Mesodermal cell (in vitro differentiated cells): ENCODE measurements at regions not wholly inside any gene's neighbourhood (a gene's known extent, or its start where the extent isn't known, plus 50 kb on each side); places are given as distances from the start of the nearest gene placed in this dataset.
"Not testable (repeated sequence)": the region's sequence is repeated elsewhere in the genome, so short reads cannot be mapped to it uniquely, and the experiment has no call there.

Experiments
- H3K27ac ChIP-seq: 2 replicates; pipeline ENCODE4 v1.7.0; 2013; ENCODE audit warnings: mild to moderate bottlenecking, low read depth, low read length, moderate library complexity; ENCODE audit not compliant: severe bottlenecking
- H3K36me3 ChIP-seq: 2 replicates; pipeline ENCODE4 v1.7.1; 2013; ENCODE audit warnings: mild to moderate bottlenecking, low read length, moderate library complexity; ENCODE audit not compliant: control insufficient read depth, insufficient read depth
- H3K4me1 ChIP-seq: one replicate; pipeline ENCODE4 v1.7.1; 2013; ENCODE audit warnings: mild to moderate bottlenecking, low read length; ENCODE audit not compliant: insufficient read depth, control insufficient read depth, poor library complexity, severe bottlenecking
- H3K4me3 ChIP-seq: 2 replicates; pipeline ENCODE4 v1.7.0; 2013; ENCODE audit warnings: low read length, control low read depth, mild to moderate bottlenecking; ENCODE audit not compliant: insufficient read depth, poor library complexity, severe bottlenecking; ENCODE audit errors: extremely low read depth
- H3K9me3 ChIP-seq: 2 replicates; pipeline ENCODE4 v1.7.1; 2013; ENCODE audit warnings: mild to moderate bottlenecking, low read length, moderate library complexity; ENCODE audit not compliant: control insufficient read depth
- WGBS, 2 experiments: methylation state at CpG; one replicate each; pipeline ENCODE4 v1.1.5; 2013; ENCODE audit warnings: missing lambda C conversion rate in 2 of 2; ENCODE audit not compliant: insufficient coverage in 2 of 2; 5-methylcytosine and 5-hydroxymethylcytosine counted together

DNA sequence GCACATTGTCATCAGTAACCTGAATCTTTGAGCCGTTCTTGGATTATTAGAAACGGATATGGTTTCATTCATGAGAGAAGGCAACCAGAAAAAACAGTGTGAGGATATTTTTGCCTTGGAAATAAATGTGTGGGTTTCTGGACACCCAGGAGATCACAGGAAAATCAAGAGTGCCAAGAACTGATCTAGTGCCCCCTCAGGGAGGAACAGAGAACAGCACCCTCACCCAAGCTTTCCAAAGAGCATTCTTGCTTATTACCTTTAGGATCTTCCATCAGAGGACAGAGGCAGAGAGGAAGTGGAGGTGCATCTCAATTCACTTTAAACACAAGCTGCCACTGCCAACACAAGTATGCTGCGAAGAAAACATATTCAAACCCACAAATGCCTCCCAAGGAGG lies 851.5 kb upstream of the COBL start:
- no peaks in the 10 kb centered on the region for H3K9me3 ChIP-seq
- no peak overlapping the region for H3K4me3 ChIP-seq
- no peaks in the 10 kb centered on the region for H3K36me3 ChIP-seq
- 83 to 87% methylated on average over 2 of the region's 3 CpGs for WGBS, 2 experiments
- no peaks in the 10 kb centered on the region for H3K4me1 ChIP-seq
- H3K27ac ChIP-seq, result no peak overlapping the region

DNA sequence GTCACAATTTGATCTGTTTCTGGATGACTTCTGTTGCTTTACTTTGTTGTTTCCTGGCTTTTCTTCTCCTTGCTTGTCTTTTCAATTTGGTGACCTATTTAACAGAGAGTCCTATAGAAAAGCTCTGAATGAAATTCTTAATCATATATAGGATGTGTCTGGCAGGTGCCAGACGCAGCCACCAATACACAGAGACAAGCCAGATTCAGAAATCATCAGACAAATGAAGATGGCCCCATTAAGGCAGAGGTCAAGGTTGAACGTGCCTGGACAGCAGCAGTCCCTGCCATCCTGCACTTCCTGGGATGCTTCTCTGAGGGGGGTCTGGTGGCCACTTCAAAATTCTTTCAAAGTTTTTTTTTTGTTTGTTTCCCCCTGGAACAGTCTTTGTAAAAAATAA lies 846.7 kb upstream of the COBL start:
- Histone ChIP-seq H3K27ac (no peak overlapping the region), H3K36me3 (no peaks in the 10 kb centered on the region), H3K4me1 (no peaks in the 10 kb centered on the region), H3K4me3 (no peak overlapping the region), H3K9me3 (no peaks in the 10 kb centered on the region)
- WGBS, 2 experiments, result 78% methylated on average over 1 of the region's 2 CpGs; no CpG with 5 or more reads in 1 of the 2 experiments

DNA sequence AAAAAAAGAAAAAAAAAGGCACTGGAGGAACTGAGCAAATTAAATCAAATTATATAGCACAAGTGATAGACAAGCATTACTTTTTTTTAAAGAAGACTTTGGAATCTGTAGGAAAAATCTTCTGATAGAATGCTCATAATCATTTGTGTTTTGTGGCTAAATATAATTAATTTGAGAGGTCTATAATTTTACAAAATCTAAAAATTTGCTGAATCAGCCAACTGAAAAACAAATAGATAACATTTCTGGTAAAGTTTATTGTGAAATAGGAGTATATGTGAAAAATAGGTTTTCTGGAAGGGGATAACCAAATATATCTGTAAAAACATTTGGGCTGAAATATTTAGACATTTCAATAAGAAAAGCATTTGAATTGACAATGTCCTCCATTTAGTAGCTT lies 844.9 kb upstream of the COBL start:
- Histone ChIP-seq H3K36me3 (no peaks in the 10 kb centered on the region), H3K9me3 (no peaks in the 10 kb centered on the region), H3K4me3 (no peak overlapping the region), H3K27ac (no peak overlapping the region), H3K4me1 (no peaks in the 10 kb centered on the region)

DNA sequence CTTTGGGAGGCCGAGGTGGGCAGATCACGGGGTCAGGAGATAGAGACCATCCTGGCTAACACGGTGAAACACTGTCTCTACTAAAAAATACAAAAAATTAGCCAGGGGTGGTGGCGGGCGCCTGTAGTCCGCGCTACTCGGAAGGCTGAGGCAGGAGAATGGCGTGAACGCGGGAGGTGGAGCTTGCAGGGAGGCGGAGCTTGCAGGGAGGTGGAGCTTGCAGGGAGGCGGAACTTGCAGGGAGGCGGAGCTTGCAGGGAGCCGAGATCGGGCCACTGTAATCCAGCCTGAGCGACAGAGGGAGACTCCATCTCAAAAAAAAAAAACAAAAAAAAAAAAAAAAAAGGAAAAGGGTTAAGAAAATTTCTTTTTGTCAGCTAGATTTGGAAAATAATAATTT lies 842.8 kb upstream of the COBL start:
- not testable (repeated sequence) for H3K36me3 ChIP-seq, H3K4me3 ChIP-seq, H3K9me3 ChIP-seq, H3K4me1 ChIP-seq, H3K27ac ChIP-seq
- WGBS, 2 experiments, result 97 to 98% methylated on average over 9 to 11 of the region's 17 CpGs

GRCh38 chr7:52154382-52154781 lies 837.8 kb upstream of the COBL start:
- Histone ChIP-seq H3K4me1 (no peaks in the 10 kb centered on the region), H3K27ac (no peak overlapping the region), H3K4me3 (no peak overlapping the region), H3K9me3 (no peaks in the 10 kb centered on the region), H3K36me3 (no peaks in the 10 kb centered on the region)
- 88% methylated on average over 1 of the region's 2 CpGs; no CpG with 5 or more reads in 1 of the 2 experiments for WGBS, 2 experiments

- H3K9me3 ChIP-seq, result no peaks in the 10 kb centered on the region
- no peaks in the 10 kb centered on the region for H3K36me3 ChIP-seq
- no peaks in the 10 kb centered on the region for H3K4me1 ChIP-seq
- no peak overlapping the region for H3K4me3 ChIP-seq
- whole genome bisulfite sequencing, 2 experiments, result 80% methylated on average over 1 of the region's 1 CpG
- H3K27ac ChIP-seq, result no peak overlapping the region
Measured at GRCh38 chr7:52151559-52151958, 835.0 kb upstream of the COBL start.

DNA sequence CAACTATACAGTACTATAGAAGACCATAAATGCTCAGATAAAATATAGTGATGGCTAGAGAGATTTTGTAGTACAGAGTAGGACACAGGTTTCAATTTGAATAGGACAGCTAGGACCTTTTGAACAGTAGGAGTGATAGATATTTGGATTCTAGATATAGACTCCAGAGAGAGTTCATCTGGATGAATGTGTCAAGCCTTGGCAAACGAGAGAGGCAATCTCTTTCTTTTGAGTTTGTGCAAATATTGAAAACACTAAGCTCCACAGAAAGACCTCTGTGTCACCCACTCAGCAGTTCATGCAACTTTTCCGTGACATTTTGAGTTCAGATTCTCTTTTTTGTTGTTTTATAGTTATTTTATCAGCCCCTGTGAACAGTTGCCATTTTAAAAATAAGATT lies 834.3 kb upstream of the COBL start:
- Histone ChIP-seq H3K4me3 (no peak overlapping the region), H3K4me1 (no peaks in the 10 kb centered on the region), H3K27ac (no peak overlapping the region), H3K36me3 (no peaks in the 10 kb centered on the region), H3K9me3 (no peaks in the 10 kb centered on the region)
- 80% methylated on average over 1 of the region's 2 CpGs; no CpG with 5 or more reads in 1 of the 2 experiments for WGBS, 2 experiments

DNA sequence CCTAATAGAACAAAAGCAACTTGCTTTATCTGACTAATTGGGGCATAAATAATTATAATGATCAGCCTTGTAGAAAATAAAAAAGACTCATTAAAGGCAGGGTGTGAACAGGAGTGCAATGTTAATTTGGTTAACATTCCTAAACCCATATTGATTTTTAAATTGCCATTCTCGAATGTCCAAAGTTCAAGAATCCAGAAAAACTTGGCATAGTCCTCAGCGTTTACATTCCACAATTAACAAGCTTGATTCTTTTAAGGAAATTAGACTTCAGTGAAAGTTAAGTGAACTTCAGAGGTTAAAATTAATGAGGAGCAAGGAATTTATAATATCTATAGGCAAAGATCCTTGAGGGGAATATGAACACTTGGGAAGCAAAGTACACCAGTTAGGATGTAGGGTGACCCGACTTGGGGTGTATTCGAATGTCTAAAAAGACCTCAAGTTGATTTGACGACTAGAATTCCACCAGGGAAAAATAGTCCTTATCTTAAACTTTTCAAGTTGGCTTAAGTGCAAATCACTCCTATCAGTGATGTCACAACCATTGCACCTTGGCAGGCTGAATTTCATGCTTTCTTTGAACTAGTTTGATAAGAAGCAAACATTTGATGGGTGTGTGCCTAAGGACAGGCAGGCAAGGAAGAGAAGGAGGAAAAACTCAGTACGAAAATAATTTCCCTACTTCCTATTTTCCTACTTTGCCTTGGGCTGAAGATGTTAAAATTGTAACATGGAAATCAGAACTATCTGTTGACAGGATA lies 830.4 kb upstream of the COBL start:
- no peak overlapping the region for H3K4me3 ChIP-seq
- WGBS, 2 experiments, result 93 to 94% methylated on average over 3 of the region's 6 CpGs
- no peak overlapping the region for H3K27ac ChIP-seq
- no peaks in the 10 kb centered on the region for H3K4me1 ChIP-seq
- no peaks in the 10 kb centered on the region for H3K9me3 ChIP-seq
- no peaks in the 10 kb centered on the region for H3K36me3 ChIP-seq

DNA sequence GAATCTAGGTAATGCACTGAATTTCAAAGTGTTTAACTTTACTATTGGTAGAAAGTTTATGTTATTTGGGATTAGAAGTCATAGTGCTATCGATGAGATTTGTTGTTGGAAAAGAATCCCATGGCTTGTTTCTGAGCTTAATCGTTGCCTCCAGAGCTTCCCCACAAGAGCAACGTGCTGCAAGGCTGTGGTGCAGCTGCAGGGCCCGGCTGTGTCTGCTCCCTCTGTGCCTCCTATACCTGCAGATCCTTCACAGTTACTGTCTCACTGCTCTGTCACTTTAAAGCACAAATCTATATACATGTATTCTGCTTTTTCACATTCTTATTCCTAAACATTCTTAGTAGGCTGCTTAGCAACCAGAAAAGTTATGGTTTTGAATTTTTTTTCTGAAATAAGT lies 826.6 kb upstream of the COBL start:
- 91 to 93% methylated on average over 4 of the region's 4 CpGs for WGBS, 2 experiments
- H3K4me1 ChIP-seq, result no peaks in the 10 kb centered on the region
- H3K36me3 ChIP-seq, result no peaks in the 10 kb centered on the region
- no peaks in the 10 kb centered on the region for H3K9me3 ChIP-seq
- H3K27ac ChIP-seq, result no peak overlapping the region
- H3K4me3 ChIP-seq, result no peak overlapping the region

DNA sequence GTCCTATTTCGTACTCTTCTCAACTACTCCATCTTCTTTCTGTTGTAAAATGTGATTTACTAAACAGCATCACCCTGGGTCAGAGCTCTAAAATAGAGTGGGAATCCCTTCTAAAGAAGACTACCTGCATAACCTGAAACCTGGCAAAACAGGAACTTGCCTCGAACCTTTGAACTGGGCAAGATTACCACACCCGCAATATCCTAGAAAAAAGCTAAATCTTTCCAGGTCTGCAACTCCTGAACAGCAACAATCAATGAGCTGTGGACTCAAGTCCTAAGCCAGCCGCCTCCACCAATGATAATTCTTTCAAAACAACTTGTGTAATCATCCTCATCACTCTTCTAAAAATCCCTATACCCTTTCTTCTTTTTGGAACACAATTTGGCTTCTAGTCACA lies 824.2 kb upstream of the COBL start:
- no peaks in the 10 kb centered on the region for H3K9me3 ChIP-seq
- 86 to 87% methylated on average over 2 to 3 of the region's 4 CpGs for WGBS, 2 experiments
- H3K36me3 ChIP-seq, result no peaks in the 10 kb centered on the region

DNA sequence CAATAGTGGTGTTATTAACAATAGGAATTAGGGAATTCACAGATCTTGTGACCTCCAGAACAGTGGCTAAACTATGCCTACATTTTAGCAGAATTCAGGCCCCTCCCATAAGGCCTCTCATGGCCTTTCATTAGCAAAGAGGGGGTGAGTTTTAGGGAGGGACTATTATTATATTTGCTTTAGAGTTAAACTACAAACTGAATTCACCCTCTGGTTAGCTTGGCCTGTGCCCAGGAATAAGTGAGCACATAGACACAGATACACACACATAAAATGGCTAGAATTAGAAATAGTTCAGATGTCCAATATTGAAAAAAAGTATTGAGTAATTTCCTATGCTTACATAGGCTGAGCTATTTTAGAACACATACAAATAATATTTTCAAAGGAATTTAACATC lies 818.8 kb upstream of the COBL start:
- H3K4me1 ChIP-seq, result no peaks in the 10 kb centered on the region
- no peak overlapping the region for H3K4me3 ChIP-seq
- H3K36me3 ChIP-seq, result no peaks in the 10 kb centered on the region
- H3K9me3 ChIP-seq, result no peaks in the 10 kb centered on the region
- no peak overlapping the region for H3K27ac ChIP-seq

More for the DNA sequence above, 824.2 kb upstream of the COBL start:
- Histone ChIP-seq H3K4me3 (no peak overlapping the region), H3K27ac (no peak overlapping the region), H3K4me1 (no peaks in the 10 kb centered on the region)
